Prostate gland (tissue), 2 donors: ENCODE measurements at regions not wholly inside any gene's neighbourhood (a gene's known extent, or its start where the extent isn't known, plus 50 kb on each side); places are given as distances from the start of the nearest gene placed in this dataset.

ENCODE experiments used
- DNase-seq: peaks from one replicate; pipeline ENCODE4 v3.0.0-alpha.2; 2019; ENCODE audit warnings: low spot score
- H3K27ac ChIP-seq, 2 donors: fragments of 200-600 bp; sonication (generic); 2 replicates each; pipeline ENCODE4 v1.5.1; 2017 to 2019
- H3K27me3 ChIP-seq: fragments of 200-600 bp; sonication (generic); replicated peaks from 2 replicates; pipeline ENCODE4 v1.5.1; 2019; ENCODE audit not compliant: insufficient read depth
- H3K36me3 ChIP-seq, 2 donors: fragments of 200-600 bp; sonication (generic); 1 replicate in 1 of 2; 2 replicates in 1 of 2; pipeline versions ENCODE4 v1.5.1 to v1.8.1; 2017 to 2019
- H3K4me1 ChIP-seq: fragments of 200-600 bp; sonication (generic); replicated peaks from 2 replicates; pipeline ENCODE4 v1.5.1; 2019
- H3K4me3 ChIP-seq, 2 donors: fragments of 200-600 bp; sonication (generic); 2 replicates each; pipeline ENCODE4 v1.5.1; 2017 to 2019
- H3K9me3 ChIP-seq: fragments of 200-600 bp; sonication (generic); 2 replicates; pipeline ENCODE4 v1.5.1; 2017
- CTCF ChIP-seq, 4 experiments: fragments of 200-600 bp in 2 of 4; fragments of 450-650 bp in 2 of 4; sonication (generic) in 2 of 4; IDR thresholded peaks; 1 replicate in 3 of 4; 2 replicates in 1 of 4; pipeline ENCODE4 v1.5.1; 2016 to 2019; ENCODE audit warnings: antibody characterized with exemption in 4 of 4, mild to moderate bottlenecking in 2 of 4, moderate library complexity in 2 of 4
- POLR2A ChIP-seq: fragments of 450-650 bp; IDR thresholded peaks from one replicate; pipeline ENCODE4 v1.6.1; 2016; ENCODE audit warnings: antibody characterized with exemption, mild to moderate bottlenecking
- POLR2AphosphoS5 ChIP-seq: sonication (generic); formaldehyde crosslinking; IDR thresholded peaks from one replicate; pipeline ENCODE4 v1.6.1; 2017; ENCODE audit warnings: antibody characterized with exemption
- WGBS: methylation state at CpG from one replicate; pipeline ENCODE4 v1.1.5; 2018; 5-methylcytosine and 5-hydroxymethylcytosine counted together
- intact Hi-C: fragments of 100-400 bp; cut with DNase I; formaldehyde crosslinking; loops from one replicate; pipeline ENCODE4 v1.14.2; 2022

DNA sequence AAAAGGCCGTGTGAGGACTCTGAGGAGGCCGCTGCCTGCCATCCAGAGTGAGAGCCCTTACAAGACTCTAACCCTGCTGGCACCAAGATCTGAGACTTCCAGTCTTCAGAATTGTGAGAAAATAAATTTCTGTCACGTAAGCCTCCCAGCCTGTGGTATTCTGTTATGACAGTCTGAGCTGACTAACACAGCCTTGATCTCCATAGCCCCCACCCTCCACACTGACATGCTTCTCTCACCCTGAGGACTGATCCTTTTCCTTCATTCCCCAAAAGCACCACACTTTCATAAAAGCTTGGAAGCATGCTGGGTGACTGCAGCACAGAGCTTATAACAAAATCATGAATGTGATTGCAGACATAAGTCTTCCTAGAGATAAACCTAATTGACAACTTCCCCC is 1059.8 kb downstream of the UQCRFS1 start:
- H3K9me3 ChIP-seq: no peaks in the 10 kb centered on the region
- H3K36me3 ChIP-seq: no peaks in the 10 kb centered on the region
- H3K27ac ChIP-seq: no peak overlapping the region
- intact Hi-C loops: no loop called here
- H3K4me3 ChIP-seq: no peak overlapping the region
- DNase-seq: no peak
- H3K4me1 ChIP-seq: no peaks in the 10 kb centered on the region
- WGBS: 78% methylated on average over 3 of the region's 3 CpGs
- TF ChIP-seq POLR2AphosphoS5 (no peak), CTCF (IDR thresholded peaks at IDR 0.05) (no peak), POLR2A (no peak)
- H3K27me3 ChIP-seq: no peaks in the 10 kb centered on the region

DNA sequence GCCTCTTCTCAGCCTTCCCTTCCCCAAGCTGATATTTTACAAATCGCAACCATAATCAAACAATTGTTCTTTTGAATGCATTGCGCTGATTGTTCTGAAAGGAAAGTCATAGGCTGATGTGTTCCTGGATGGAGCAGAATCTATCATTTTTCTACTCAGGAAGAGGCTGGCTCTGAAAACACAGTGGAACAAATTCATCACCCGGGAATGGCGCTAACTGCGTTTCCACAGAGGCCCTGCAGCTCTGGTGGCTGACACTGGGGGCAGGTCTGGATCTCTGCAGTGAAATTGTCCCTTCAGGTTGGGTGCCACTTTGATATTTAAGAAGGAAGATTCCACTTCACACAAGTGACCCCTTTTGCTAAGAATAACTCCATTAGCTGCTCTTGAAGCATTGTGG is 1060.8 kb downstream of the UQCRFS1 start:
- H3K4me1 ChIP-seq: no peaks in the 10 kb centered on the region
- no peaks in the 10 kb centered on the region for H3K27me3 ChIP-seq
- intact Hi-C loops: no loop called here
- 84% methylated on average over 5 of the region's 5 CpGs for WGBS
- H3K9me3 ChIP-seq: no peaks in the 10 kb centered on the region
- no peak for TF ChIP-seq CTCF (IDR thresholded peaks at IDR 0.05)
- TF ChIP-seq POLR2A: no peak
- TF ChIP-seq POLR2AphosphoS5: no peak
- no peak overlapping the region for H3K4me3 ChIP-seq
- no peak overlapping the region for H3K27ac ChIP-seq
- DNase-seq: no peak
- no peaks in the 10 kb centered on the region for H3K36me3 ChIP-seq

DNA sequence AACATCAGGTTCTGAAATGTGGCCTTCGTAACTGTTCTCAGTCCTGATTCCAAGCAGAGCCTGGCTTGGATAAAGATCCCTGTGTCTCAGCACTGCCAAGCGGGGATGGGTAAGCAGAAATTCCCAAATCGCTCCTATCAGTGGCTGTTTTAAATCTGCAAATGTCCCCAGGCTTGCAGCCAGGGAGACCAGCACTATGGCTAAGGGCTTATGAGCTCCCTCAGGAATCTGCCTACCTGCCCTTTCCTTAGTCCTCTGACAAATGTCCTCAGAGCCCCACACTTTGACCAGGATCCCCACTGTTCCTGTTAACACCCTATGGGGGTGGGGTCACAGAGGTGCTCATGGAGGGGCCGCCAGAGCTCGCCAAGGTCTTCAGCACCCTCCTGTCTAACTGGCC is 1062.8 kb downstream of the UQCRFS1 start:
- no peak for TF ChIP-seq POLR2A
- no peak for TF ChIP-seq POLR2AphosphoS5
- no peak for TF ChIP-seq CTCF (IDR thresholded peaks at IDR 0.05)
- intact Hi-C loops: no loop called here
- 65% methylated on average over 5 of the region's 5 CpGs for WGBS

DNA sequence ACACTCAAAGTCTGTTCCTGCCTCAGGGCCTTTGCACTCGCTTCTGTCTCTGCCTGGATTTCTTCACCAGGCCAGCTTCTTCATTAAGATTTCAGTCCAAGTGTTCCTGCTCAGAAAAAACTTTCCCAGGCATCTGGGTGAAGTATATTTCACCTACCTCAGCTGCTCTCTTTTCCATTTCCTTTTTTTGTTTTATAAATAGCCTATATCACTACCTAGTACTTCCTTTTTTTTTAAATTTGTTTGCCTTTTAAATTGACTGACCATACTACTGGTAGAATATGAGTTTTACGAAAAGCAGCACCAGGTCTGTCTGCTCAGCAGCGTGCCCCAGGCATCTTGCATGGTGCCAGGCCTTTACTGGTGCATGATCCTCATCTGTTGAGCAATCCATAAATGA is 1064.4 kb downstream of the UQCRFS1 start:
- no peak for DNase-seq
- intact Hi-C loops: no loop called here

More for the DNA sequence above, 1062.8 kb downstream of the UQCRFS1 start:
- no peak for DNase-seq
- Histone ChIP-seq H3K9me3 (no peaks in the 10 kb centered on the region), H3K4me1 (no peaks in the 10 kb centered on the region), H3K27ac (no peak overlapping the region), H3K27me3 (no peaks in the 10 kb centered on the region), H3K36me3 (no peaks in the 10 kb centered on the region), H3K4me3 (no peak overlapping the region)

More for the DNA sequence above, 1064.4 kb downstream of the UQCRFS1 start:
- H3K9me3 ChIP-seq: no peaks in the 10 kb centered on the region
- TF ChIP-seq POLR2AphosphoS5 (no peak), POLR2A (no peak), CTCF (IDR thresholded peaks at IDR 0.05) (no peak)
- no peak overlapping the region for H3K4me3 ChIP-seq
- H3K27me3 ChIP-seq: no peaks in the 10 kb centered on the region
- H3K27ac ChIP-seq: no peak overlapping the region
- WGBS: 87% methylated on average over 3 of the region's 3 CpGs
- no peaks in the 10 kb centered on the region for H3K36me3 ChIP-seq
- no peaks in the 10 kb centered on the region for H3K4me1 ChIP-seq
